ENCODE measurements at regions not wholly inside any gene's neighbourhood (a gene's known extent, or its start where the extent isn't known, plus 50 kb on each side); places are given as distances from the start of the nearest gene placed in this dataset.

DNA sequence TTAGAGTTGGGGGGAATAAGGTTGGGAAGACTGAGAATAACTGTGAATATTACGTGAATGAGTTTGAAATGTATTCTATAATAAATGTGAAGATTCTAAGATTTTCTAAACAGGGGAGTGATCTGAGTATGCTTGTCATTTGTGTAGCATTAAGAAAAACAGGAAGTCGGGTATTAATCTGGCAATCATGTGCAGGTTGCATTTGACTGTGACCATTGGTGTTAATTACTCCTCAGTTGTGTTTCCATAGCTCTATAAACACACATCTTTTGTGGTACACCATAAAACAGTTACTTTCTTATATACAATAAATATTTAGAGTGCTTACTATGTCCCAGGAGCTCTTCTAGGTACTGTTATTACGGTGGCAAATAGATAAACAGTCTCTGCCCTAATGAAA is 434.4 kb upstream of the PDE3A start:
- TF ChIP-seq CTCF (IDR thresholded peaks at IDR 0.05): no peak
- no peak for TF ChIP-seq POLR2AphosphoS5 (IDR thresholded peaks at IDR 0.05)
- TF ChIP-seq POLR2A (IDR thresholded peaks at IDR 0.05): no peak

Measured in suprapubic skin (tissue), 4 donors.